OCI-LY7 (cell line): ENCODE measurements at regions not wholly inside any gene's neighbourhood (a gene's known extent, or its start where the extent isn't known, plus 50 kb on each side); places are given as distances from the start of the nearest gene placed in this dataset.

ENCODE experiments used
- CTCF ChIP-seq: fragments of 200-600 bp; sonication (generic); conservative IDR thresholded peaks from 2 replicates; pipeline ENCODE4 v1.5.1; 2014; ENCODE audit warnings: mild to moderate bottlenecking, antibody characterized with exemption, low read length, moderate library complexity, mixed read lengths
- EZH2phosphoT487 ChIP-seq: fragments of 200-600 bp; sonication (generic); IDR thresholded peaks from 2 replicates; pipeline ENCODE4 v1.6.1; 2018; ENCODE audit warnings: low read depth, borderline replicate concordance, mild to moderate bottlenecking, mixed run types, antibody characterized with exemption, low read length, moderate library complexity, mixed read lengths

- TF ChIP-seq EZH2phosphoT487: no peak
- TF ChIP-seq CTCF: no peak
Measured at GRCh38 chr5:52359261-52359660, 428.5 kb upstream of the ITGA1 start.
